WTC11 (cell line): ENCODE measurements at regions not wholly inside any gene's neighbourhood (a gene's known extent, or its start where the extent isn't known, plus 50 kb on each side); places are given as distances from the start of the nearest gene placed in this dataset.

Experiments used
- ATAC-seq: fragments of 200-7000 bp; cut with Tn5 transposase; 2 replicates; pipeline ENCODE4 v1.10.0; 2021; ENCODE audit warnings: mild to moderate bottlenecking, moderate library complexity
- CTCF ChIA-PET: fragments of 300-600 bp; sonication (Branson Sonifier 250); formaldehyde crosslinking; loops from one replicate; lab custom pipeline; 2021; ENCODE audit warnings: antibody characterized with exemption; lab: Charles Lee
- POLR2A ChIA-PET: fragments of 350-600 bp; sonication (Branson Sonifier 250); formaldehyde crosslinking; loops from one replicate; lab custom pipeline; 2021; ENCODE audit warnings: antibody characterized with exemption; lab: Charles Lee
- DNase-seq: peaks from one replicate; pipeline ENCODE4 v3.0.0; 2021; ENCODE audit warnings: low spot score
- H3K27ac Mint-ChIP-seq: 2 replicates; pipeline ENCODE4 v1.8.0; 2021; ENCODE audit warnings: mixed read lengths
- H3K27me3 Mint-ChIP-seq: 2 replicates; pipeline ENCODE4 v1.8.0; 2021; ENCODE audit warnings: low read depth, mild to moderate bottlenecking, moderate library complexity, mixed read lengths
- H3K36me3 Mint-ChIP-seq: 2 replicates; pipeline ENCODE4 v1.8.0; 2021; ENCODE audit warnings: mixed read lengths
- H3K4me1 Mint-ChIP-seq: 2 replicates; pipeline ENCODE4 v1.8.0; 2022; ENCODE audit warnings: mixed read lengths
- H3K4me3 Mint-ChIP-seq: 2 replicates; pipeline ENCODE4 v1.8.0; 2021; ENCODE audit warnings: mild to moderate bottlenecking, moderate library complexity, mixed read lengths
- H3K9me3 Mint-ChIP-seq: 2 replicates; pipeline ENCODE4 v1.8.0; 2021; ENCODE audit warnings: mixed read lengths
- CBFB ChIP-seq: sonication (generic); formaldehyde crosslinking; IDR thresholded peaks from 2 replicates; pipeline ENCODE4 v1.8.1; 2022; ENCODE audit warnings: mild to moderate bottlenecking, low read depth, missing genetic modification reagents
- CDX4 ChIP-seq: fragments of 250-450 bp; sonication (Bioruptor Pico); IDR thresholded peaks from 2 replicates; pipeline ENCODE4 v1.9.0; 2021; ENCODE audit warnings: moderate library complexity, mild to moderate bottlenecking, inconsistent platforms, borderline replicate concordance
- ELF4 ChIP-seq: sonication (generic); formaldehyde crosslinking; IDR thresholded peaks from 2 replicates; pipeline ENCODE4 v1.8.1; 2022; ENCODE audit warnings: low read depth, mild to moderate bottlenecking, moderate library complexity, missing genetic modification reagents
- ERG ChIP-seq: fragments of 250-450 bp; sonication (Bioruptor Pico); IDR thresholded peaks from 2 replicates; pipeline ENCODE4 v1.8.0; 2021; ENCODE audit warnings: mild to moderate bottlenecking
- FOXP1 ChIP-seq: sonication (generic); formaldehyde crosslinking; IDR thresholded peaks from 2 replicates; pipeline ENCODE4 v1.8.0; 2022; ENCODE audit warnings: missing genetic modification reagents, mild to moderate bottlenecking, moderate library complexity, borderline replicate concordance
- GABPB1 ChIP-seq: sonication (generic); formaldehyde crosslinking; IDR thresholded peaks from 2 replicates; pipeline ENCODE4 v1.8.1; 2023; ENCODE audit warnings: mild to moderate bottlenecking, missing genetic modification reagents
- HMGA2 ChIP-seq: fragments of 250-450 bp; sonication (Bioruptor Pico); IDR thresholded peaks from 2 replicates; pipeline ENCODE4 v1.4.0; 2021; ENCODE audit warnings: mild to moderate bottlenecking, moderate library complexity
- JAZF1 ChIP-seq: fragments of 250-450 bp; sonication (Bioruptor Pico); IDR thresholded peaks from 2 replicates; pipeline ENCODE4 v1.9.0; 2021; ENCODE audit warnings: moderate library complexity, mild to moderate bottlenecking, inconsistent platforms
- KAT7 ChIP-seq: sonication (generic); formaldehyde crosslinking; IDR thresholded peaks from 2 replicates; pipeline ENCODE4 v1.8.1; 2023; ENCODE audit warnings: missing genetic modification reagents, mild to moderate bottlenecking, borderline replicate concordance
- MXD4 ChIP-seq: fragments of 250-450 bp; sonication (Bioruptor Pico); IDR thresholded peaks from 2 replicates; pipeline ENCODE4 v1.8.0; 2021; ENCODE audit warnings: mild to moderate bottlenecking, moderate library complexity, borderline replicate concordance
- MYBL2 ChIP-seq: sonication (generic); formaldehyde crosslinking; IDR thresholded peaks from 2 replicates; pipeline ENCODE4 v1.8.1; 2023; ENCODE audit warnings: mild to moderate bottlenecking, moderate library complexity, missing genetic modification reagents
- NR1H2 ChIP-seq: sonication (generic); formaldehyde crosslinking; IDR thresholded peaks from 2 replicates; pipeline ENCODE4 v1.9.0; 2021; ENCODE audit warnings: mild to moderate bottlenecking, moderate library complexity, missing genetic modification reagents
- SP1 ChIP-seq: sonication (generic); formaldehyde crosslinking; conservative IDR thresholded peaks from 2 replicates; pipeline ENCODE4 v1.8.1; 2022; ENCODE audit warnings: missing genetic modification reagents
- USF2 ChIP-seq: sonication (generic); formaldehyde crosslinking; IDR thresholded peaks from 2 replicates; pipeline ENCODE4 v1.8.1; 2023; ENCODE audit warnings: mild to moderate bottlenecking, missing genetic modification reagents, moderate library complexity
- ZNF121 ChIP-seq: sonication (generic); formaldehyde crosslinking; IDR thresholded peaks from 2 replicates; pipeline ENCODE4 v1.8.0; 2023; ENCODE audit warnings: missing genetic modification reagents
- ZNF232 ChIP-seq: sonication (generic); formaldehyde crosslinking; IDR thresholded peaks from 2 replicates; pipeline ENCODE4 v1.8.0; 2022; ENCODE audit warnings: mild to moderate bottlenecking, missing genetic modification reagents
- ZNF396 ChIP-seq: fragments of 250-450 bp; sonication (Bioruptor Pico); IDR thresholded peaks from 2 replicates; pipeline ENCODE4 v1.8.0; 2021; ENCODE audit warnings: mild to moderate bottlenecking, moderate library complexity, borderline replicate concordance
- ZNF416 ChIP-seq: fragments of 250-450 bp; sonication (Bioruptor Pico); IDR thresholded peaks from 2 replicates; pipeline ENCODE4 v1.9.0; 2021; ENCODE audit warnings: mild to moderate bottlenecking, inconsistent platforms
- ZNF532 ChIP-seq: fragments of 250-450 bp; sonication (Bioruptor Pico); IDR thresholded peaks from 2 replicates; pipeline ENCODE4 v1.9.0; 2021; ENCODE audit warnings: mild to moderate bottlenecking, borderline replicate concordance
- ZNF671 ChIP-seq: fragments of 250-450 bp; sonication (Bioruptor Pico); IDR thresholded peaks from 2 replicates; pipeline ENCODE4 v1.8.0; 2021; ENCODE audit warnings: mild to moderate bottlenecking

- no peak for ATAC-seq
- TF ChIP-seq MXD4 (CRISPR knock-in tag) (no peak), ZNF671 (CRISPR knock-in tag) (no peak), ERG (CRISPR knock-in tag) (no peak), SP1 (CRISPR knock-in tag) (no peak), ZNF232 (no peak), ZNF532 (CRISPR knock-in tag) (no peak), CDX4 (no peak), NR1H2 (CRISPR knock-in tag) (no peak), HMGA2 (CRISPR knock-in tag) (no peak), KAT7 (CRISPR knock-in tag) (no peak), JAZF1 (CRISPR knock-in tag) (no peak), ZNF416 (CRISPR knock-in tag) (no peak), GABPB1 (CRISPR knock-in tag) (no peak), ZNF396 (CRISPR knock-in tag) (no peak), USF2 (CRISPR knock-in tag) (no peak), FOXP1 (CRISPR knock-in tag) (no peak), CBFB (CRISPR knock-in tag) (no peak), MYBL2 (CRISPR knock-in tag) (no peak), ELF4 (CRISPR knock-in tag) (no peak)
- Mint-ChIP-seq H3K4me3 (no peak overlapping the region), H3K36me3 (no peaks in the 10 kb centered on the region), H3K9me3 (0 out of 2 replicates have a peak, but pooled peaks cover 4% of the 10 kb centered on the region), H3K27ac (no peak overlapping the region), H3K27me3 (no peaks in the 10 kb centered on the region; the same call in 1 of the 2 replicates), H3K4me1 (peaks cover 12% of the 10 kb centered on the region)
- no peak for DNase-seq
- ChIA-PET POLR2A (no interaction called here), CTCF (no interaction called here)
Measured at GRCh38 chr5:62084391-62084790, 221.6 kb upstream of the KIF2A start.

GRCh38 chr5:62090953-62091352, 215.1 kb upstream of the KIF2A start:
- no peak overlapping the region for H3K4me3 Mint-ChIP-seq
- no peaks in the 10 kb centered on the region for H3K36me3 Mint-ChIP-seq
- CTCF ChIA-PET, result no interaction called here
- DNase-seq, result no peak
- H3K9me3 Mint-ChIP-seq, result no peaks in the 10 kb centered on the region; the same call in 1 of the 2 replicates
- ATAC-seq, result no peak
- no peak overlapping the region for H3K27ac Mint-ChIP-seq
- no peaks in the 10 kb centered on the region for H3K27me3 Mint-ChIP-seq
- POLR2A ChIA-PET, result no interaction called here
- H3K4me1 Mint-ChIP-seq, result peaks cover 7% of the 10 kb centered on the region
- peak; percentile 80 for TF ChIP-seq HMGA2 (CRISPR knock-in tag)
- TF ChIP-seq ZNF121 (CRISPR knock-in tag), result no peak
